GM18519 (cell line): ENCODE measurements at regions not wholly inside any gene's neighbourhood (a gene's known extent, or its start where the extent isn't known, plus 50 kb on each side); places are given as distances from the start of the nearest gene placed in this dataset.

Experiments
- ATAC-seq: cut with Tn5 transposase; IDR thresholded peaks from one replicate; pipeline ENCODE4 v1.9.1; 2021; ENCODE audit warnings: mild to moderate bottlenecking, moderate library complexity; ENCODE audit not compliant: unreplicated experiment, low FRiP score

GRCh38 chr2:6487765-6488164, 377.9 kb downstream of the CMPK2 start:
- no peak for ATAC-seq

- no peak for ATAC-seq
These were observed 373.1 kb downstream of the CMPK2 start for GRCh38 chr2:6492573-6492972.

GRCh38 chr2:6493266-6493665, 372.4 kb downstream of the CMPK2 start:
- ATAC-seq = no peak

GRCh38 chr2:6493669-6494068, 372.0 kb downstream of the CMPK2 start:
- no peak for ATAC-seq

- no peak for ATAC-seq
These were observed 370.2 kb downstream of the CMPK2 start for GRCh38 chr2:6495466-6495865.

DNA sequence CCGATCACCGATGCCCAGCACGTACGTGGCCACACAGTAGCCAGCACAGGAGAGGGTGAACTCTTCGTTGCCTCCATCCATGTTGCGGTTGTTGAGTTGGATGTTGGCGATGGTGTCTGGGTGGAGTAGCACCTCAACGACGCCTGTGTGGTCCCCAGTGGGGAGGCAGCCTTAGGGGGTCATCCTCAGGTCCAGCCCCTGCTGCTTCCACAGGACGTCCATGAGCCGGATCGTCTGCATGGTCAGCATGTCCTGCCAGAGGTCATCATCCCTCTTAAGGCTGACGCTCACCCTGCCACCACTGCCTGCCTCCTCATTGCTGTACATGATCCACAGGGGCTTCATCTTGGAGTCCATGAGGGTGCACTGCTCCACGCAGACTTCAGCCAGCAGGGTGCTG, 369.3 kb downstream of the CMPK2 start:
- ATAC-seq = no peak

- no peak for ATAC-seq
These were observed 368.7 kb downstream of the CMPK2 start for GRCh38 chr2:6497048-6497447.

DNA sequence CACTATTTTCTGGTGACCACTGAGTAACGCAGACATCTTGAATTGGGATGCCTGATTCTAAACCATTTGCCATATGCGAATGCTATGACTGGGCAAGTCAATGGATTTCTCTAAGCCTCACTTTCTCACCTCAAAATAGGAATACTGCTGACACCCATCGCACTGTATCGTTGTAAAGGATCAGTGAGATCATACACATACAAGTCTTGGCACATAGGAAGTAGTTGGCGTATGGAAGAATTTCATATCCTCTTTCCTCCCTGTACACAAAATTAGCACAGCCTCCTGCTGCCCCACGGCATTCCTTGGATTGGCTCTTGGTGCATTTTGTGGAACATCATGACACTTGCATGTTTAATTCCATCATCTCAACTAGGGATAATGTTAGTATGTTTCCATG, 366.9 kb downstream of the CMPK2 start:
- ATAC-seq = no peak

DNA sequence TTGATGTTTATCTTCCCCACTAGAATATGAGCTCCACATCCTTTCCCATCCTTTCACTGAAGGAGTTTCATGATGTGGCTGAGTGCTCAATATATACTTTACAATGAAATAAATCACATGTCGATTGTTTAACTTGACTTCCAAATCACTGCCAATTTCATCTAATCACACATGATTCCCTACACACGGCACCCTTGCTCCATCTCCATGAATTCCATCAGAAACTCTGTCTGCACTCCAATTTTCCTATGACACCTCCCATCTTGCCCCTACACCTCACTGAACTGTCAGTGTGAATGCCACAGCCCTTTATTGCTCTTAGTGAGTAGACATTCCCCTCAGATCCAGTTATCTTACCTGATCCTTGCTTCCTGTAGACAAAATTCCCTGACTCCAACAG, 366.0 kb downstream of the CMPK2 start:
- no peak for ATAC-seq

GRCh38 chr2:6506361-6506794, 359.3 kb downstream of the CMPK2 start:
- no peak for ATAC-seq

GRCh38 chr2:6506859-6507258, 358.8 kb downstream of the CMPK2 start:
- no peak for ATAC-seq

DNA sequence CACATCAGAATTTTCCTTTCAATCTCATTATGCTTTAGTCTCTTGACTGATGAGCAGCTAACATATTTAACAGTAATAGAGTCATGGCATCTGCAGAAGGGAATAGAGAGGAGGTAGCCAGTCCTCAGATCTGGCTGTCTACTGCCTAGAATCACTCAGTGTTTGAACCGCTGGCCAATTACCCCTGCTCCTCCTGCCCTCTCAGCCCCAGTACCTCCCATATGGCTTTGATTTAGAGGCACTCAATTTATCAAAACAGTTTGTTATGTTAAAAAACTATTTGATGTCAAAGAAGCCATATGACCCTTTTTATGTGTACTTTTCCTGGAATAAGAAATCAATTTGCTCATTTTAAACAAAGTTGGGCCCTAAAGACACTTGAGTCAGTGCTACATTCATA, 355.2 kb downstream of the CMPK2 start:
- ATAC-seq = no peak

DNA sequence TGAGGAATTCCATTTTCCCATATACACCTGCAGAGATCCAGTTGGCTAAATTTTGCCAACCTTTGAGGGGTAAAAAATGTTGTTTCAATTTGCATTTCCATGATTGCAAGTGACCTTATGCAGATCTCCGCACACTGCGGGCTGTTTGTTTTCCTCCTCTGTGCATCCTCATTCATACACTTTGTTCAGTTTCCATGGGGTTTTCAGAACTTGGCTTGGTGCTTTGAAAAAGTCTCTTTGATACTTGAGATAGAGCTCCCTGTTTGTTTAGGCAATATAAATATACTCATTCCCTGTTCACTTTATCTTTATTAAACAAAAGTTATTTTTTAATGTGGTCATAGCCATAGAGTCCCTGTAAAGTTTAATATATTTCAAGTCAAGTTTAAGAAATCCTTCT, 353.1 kb downstream of the CMPK2 start:
- no peak for ATAC-seq

GRCh38 chr2:6516674-6517073, 349.0 kb downstream of the CMPK2 start:
- ATAC-seq = no peak

DNA sequence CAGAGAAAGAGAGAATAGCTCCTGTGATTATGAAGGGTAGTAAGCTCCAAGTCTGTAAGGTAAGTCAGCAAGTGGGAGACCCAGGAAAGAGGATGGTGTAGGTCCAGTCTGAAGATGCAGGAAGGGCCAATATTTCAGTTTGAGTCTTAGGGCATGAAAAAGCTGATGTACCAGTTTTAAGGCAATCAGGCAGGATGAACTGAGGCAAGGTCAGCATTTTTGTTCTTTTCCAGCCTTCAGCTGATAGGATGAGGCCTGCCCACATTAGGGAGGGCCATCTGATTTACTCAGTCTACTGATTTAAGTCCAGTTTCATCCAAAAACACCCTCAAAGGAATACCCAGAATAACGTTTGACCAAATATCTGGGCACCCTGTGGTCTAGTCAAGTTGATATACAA, 347.3 kb downstream of the CMPK2 start:
- ATAC-seq = no peak

GRCh38 chr2:6523476-6523875, 342.2 kb downstream of the CMPK2 start:
- no peak for ATAC-seq

- no peak for ATAC-seq
These were observed 340.8 kb downstream of the CMPK2 start for GRCh38 chr2:6524691-6525474.

GRCh38 chr2:6525475-6525964, 340.2 kb downstream of the CMPK2 start:
- no peak for ATAC-seq

DNA sequence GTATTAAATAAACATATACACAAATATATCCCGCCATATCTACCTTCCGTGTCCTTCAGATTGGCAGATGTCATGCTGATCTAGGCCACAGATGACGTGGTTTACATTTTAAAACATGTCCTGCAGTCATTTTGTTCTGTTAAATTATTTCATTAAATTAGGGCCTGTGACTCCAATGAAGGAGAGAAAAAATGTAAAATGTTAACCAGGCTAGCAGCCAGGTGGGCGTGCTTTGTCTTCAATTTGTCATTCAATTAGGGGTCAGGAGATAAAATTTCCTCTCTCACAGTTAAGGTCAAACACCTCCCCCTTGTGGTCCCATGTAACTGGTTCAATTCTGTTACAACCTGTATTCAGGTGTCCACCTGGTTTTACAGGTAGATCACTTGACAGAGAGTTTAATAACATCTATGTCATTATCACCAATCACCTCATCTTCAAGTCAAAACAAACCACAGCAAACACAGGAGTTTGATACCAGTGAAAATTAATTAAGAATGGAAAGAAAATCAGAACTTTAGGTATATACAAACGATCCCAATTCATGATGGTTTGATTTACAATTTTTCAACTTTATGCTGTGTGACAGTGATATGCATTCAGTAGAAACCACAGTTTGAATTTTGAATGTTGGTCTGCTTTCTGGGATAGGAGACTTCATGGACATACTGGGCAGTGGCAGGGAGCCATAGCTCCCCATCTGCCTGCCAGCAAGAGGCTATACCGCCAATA, 339.4 kb downstream of the CMPK2 start:
- no peak for ATAC-seq

DNA sequence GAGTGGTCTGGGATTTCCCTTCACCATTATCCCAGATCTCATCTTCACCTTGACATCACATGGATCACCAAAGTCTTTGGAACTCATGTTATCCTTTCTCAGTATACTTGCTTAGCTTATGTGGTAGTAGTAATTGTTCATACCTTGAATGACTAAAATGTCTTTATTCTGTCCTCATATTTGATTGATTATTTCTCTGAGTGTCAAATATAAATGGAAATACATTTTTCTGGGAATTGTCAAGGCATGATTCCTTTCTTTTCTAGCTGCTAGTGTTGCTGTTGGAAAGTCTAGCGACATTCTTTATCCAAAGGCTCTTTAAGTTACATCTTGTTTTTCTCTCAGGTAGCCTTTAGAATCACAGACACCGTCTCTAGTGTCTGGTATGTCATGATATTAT, 334.4 kb downstream of the CMPK2 start:
- ATAC-seq = no peak

DNA sequence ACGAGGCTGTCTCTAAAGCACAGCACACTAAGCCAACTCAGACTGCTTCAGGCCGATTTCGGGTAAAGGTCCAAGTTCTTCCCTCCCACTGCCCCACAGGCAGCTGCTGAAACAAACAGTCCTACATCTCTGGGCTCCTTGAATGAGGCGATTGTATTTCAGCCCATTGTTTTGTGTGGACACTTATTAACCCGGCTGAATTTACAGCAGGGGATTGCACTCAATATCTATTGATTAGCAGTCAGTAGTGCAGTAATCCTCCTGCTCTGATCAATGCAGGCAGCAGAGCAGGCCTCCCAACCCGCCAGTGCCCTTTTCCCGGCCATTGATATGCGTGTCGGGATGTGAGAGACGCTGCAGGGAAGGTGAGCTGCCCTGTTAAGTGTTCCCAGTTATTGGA, 330.1 kb downstream of the CMPK2 start:
- no peak for ATAC-seq

GRCh38 chr2:6538607-6539006, 327.1 kb downstream of the CMPK2 start:
- no peak for ATAC-seq
